Activated T-cell treated with anti-CD3 and anti-CD28 coated beads, Interleukin-2, amount 50 U/mL, for 24 hours (primary cell): ENCODE measurements at regions not wholly inside any gene's neighbourhood (a gene's known extent, or its start where the extent isn't known, plus 50 kb on each side); places are given as distances from the start of the nearest gene placed in this dataset.

ENCODE experiments used
- DNase-seq: peaks from one replicate; pipeline ENCODE4 v3.0.0-alpha.2; 2020
- H3K27ac Mint-ChIP-seq: 2 replicates; pipeline ENCODE4 v1.8.0; 2020; ENCODE audit warnings: mild to moderate bottlenecking, mixed read lengths
- H3K27me3 Mint-ChIP-seq: 2 replicates; pipeline ENCODE4 v1.8.0; 2020; ENCODE audit warnings: mixed read lengths
- H3K36me3 Mint-ChIP-seq: 2 replicates; pipeline ENCODE4 v1.8.0; 2020; ENCODE audit warnings: low read depth, mixed read lengths
- H3K4me1 Mint-ChIP-seq: 2 replicates; pipeline ENCODE4 v1.8.0; 2020; ENCODE audit warnings: low read depth, mixed read lengths
- H3K4me3 Mint-ChIP-seq: 2 replicates; pipeline ENCODE4 v1.8.0; 2020; ENCODE audit warnings: mild to moderate bottlenecking, moderate library complexity, mixed read lengths
- H3K9me3 Mint-ChIP-seq: 2 replicates; pipeline ENCODE4 v1.8.0; 2020; ENCODE audit warnings: mixed read lengths

DNA sequence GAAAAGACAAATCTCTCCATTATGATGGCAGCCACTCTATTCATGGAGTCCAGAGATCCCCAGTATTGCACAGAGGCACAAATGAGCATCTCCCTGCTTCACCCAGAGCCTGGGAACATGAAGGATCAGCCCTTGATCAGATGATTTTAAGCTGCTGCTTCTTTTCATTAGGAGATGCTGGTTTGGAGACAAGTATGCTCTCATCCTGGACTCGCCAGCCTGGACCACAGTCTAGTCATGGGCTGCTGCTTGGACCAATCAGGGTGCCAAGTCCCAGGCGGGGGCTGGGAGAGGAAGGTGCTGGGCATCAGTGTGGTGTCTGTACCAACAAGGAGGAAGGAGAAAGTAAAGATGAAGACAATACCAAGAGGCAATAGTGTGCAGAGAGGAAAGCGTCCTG, 195.7 kb upstream of the FOXQ1 start:
- H3K4me3 Mint-ChIP-seq, result no peak overlapping the region
- H3K27ac Mint-ChIP-seq, result no peak overlapping the region
- peaks cover 43% of the 10 kb centered on the region for H3K27me3 Mint-ChIP-seq
- H3K36me3 Mint-ChIP-seq, result no peaks in the 10 kb centered on the region
- H3K4me1 Mint-ChIP-seq, result no peaks in the 10 kb centered on the region
- no peaks in the 10 kb centered on the region for H3K9me3 Mint-ChIP-seq
- DNase-seq, result no peak

DNA sequence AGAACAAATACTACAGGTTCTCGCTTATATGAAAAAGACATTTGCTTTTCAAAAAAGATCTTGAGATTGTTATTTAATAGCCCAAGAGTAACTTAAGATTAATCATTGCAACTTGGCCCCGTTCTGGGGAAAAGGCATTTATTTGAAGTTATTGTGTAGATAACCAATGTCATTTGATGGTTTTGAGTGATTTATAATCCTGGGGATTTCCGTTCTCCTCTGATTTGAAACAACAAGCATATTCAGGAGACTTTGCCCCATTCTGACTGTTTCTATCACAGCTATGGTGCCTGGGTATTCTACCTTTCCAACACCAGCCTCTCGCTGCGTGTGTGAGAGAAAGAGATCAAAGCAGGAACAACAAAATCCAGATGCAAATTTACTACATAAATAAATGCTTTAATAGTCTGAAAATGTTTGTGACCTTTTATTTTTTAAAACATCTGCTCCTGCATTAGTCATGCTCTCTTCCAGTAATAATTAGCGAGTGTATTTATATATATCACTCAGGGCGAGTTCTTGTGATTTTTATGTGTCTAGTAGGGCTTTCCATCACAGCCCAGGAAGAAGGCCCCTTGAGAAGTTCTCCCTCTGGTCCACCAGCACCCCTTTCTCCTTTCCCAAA, 197.9 kb upstream of the FOXQ1 start:
- Mint-ChIP-seq H3K36me3 (no peaks in the 10 kb centered on the region), H3K4me3 (no peak overlapping the region), H3K9me3 (no peaks in the 10 kb centered on the region), H3K27ac (no peak overlapping the region), H3K27me3 (peaks cover 42% of the 10 kb centered on the region), H3K4me1 (no peaks in the 10 kb centered on the region)
- no peak for DNase-seq

DNA sequence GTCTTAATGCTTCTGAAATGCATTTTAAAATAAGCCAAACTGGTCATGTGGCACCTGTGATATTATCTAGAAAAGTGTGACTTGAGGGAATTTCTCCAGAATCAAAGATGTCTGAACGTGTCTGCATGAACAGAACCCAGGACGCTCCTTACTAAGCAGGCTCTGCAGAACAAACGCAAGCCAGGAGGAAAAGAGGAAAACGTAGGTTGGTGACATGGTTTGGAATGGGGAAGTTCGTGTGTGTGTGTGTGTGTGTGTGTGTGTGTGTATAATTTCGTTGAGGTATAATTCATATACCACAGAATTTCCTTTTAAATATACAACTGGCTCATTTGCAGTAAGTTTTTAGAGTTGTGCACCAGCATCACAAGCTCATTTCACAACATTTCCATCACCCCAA, 200.5 kb upstream of the FOXQ1 start:
- H3K4me1 Mint-ChIP-seq, result no peaks in the 10 kb centered on the region
- H3K27ac Mint-ChIP-seq, result no peak overlapping the region
- H3K36me3 Mint-ChIP-seq, result no peaks in the 10 kb centered on the region
- peaks cover 46% of the 10 kb centered on the region for H3K27me3 Mint-ChIP-seq
- DNase-seq, result no peak
- no peaks in the 10 kb centered on the region for H3K9me3 Mint-ChIP-seq
- no peak overlapping the region for H3K4me3 Mint-ChIP-seq

DNA sequence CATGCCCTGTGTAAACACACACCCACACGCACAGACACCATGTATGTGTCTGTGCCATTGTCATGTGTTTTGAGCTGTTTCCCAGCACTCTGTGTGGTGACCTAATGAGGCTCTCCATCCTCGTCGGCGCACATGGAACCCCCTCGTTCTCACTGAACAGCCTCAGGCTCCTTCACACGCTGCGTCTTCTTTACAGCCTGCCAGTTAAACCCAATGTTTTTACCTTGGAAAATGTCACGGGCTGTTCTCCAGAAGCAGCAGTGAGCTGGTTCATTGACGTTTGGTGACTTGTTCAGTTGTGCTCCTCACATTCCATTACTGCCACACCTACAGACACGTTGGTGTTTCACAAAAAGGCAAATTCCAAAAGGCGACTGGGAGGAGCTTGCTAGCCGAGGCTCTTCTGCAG, 201.0 kb upstream of the FOXQ1 start:
- DNase-seq, result no peak
- no peaks in the 10 kb centered on the region for H3K4me1 Mint-ChIP-seq
- H3K36me3 Mint-ChIP-seq, result no peaks in the 10 kb centered on the region
- H3K4me3 Mint-ChIP-seq, result no peak overlapping the region
- H3K27me3 Mint-ChIP-seq, result peaks cover 44% of the 10 kb centered on the region
- no peak overlapping the region for H3K27ac Mint-ChIP-seq
- no peaks in the 10 kb centered on the region for H3K9me3 Mint-ChIP-seq

DNA sequence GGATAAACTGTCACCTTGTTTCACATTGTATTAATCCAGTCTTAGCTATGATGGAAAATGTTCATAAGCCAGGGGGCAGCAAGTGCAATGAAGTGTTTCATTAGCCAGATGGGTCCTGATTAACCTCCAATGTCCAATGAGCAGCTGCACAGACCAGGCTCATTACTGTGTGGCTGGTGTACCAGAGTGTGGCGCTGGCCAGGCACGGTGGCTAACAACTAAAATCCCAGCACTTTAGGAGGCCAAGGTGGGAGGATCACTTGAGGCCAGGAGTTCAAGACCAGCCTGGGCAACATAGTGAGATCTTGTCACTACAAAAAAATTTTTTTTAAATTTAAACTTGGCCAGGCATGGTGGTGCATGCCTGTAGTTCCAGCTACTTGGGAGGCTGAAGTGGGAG, 201.7 kb upstream of the FOXQ1 start:
- Mint-ChIP-seq H3K4me1 (no peaks in the 10 kb centered on the region), H3K4me3 (no peak overlapping the region), H3K27ac (no peak overlapping the region), H3K27me3 (peaks cover 38% of the 10 kb centered on the region), H3K9me3 (no peaks in the 10 kb centered on the region), H3K36me3 (no peaks in the 10 kb centered on the region)
- no peak for DNase-seq

DNA sequence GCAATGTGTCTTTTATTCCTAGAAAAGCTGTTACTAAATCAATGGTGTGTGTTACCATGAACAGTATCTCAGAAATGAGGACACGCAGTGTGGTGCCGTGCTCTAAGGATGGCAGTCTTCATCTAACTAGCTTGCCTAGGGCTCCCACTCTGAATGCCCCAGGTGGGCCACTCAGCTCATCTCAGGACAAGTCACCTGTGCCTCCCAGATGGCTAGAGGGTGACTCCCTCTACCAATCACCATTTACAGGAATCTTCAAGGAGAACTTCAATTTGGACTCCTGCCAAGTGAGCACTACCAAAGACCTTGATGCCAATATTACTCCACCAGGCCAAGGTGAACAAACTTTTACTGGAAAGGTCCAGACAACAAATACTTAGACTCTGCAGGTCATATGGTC, 202.8 kb upstream of the FOXQ1 start:
- H3K4me3 Mint-ChIP-seq, result no peak overlapping the region
- no peaks in the 10 kb centered on the region for H3K4me1 Mint-ChIP-seq
- H3K36me3 Mint-ChIP-seq, result no peaks in the 10 kb centered on the region
- no peak overlapping the region for H3K27ac Mint-ChIP-seq
- DNase-seq, result no peak
- H3K27me3 Mint-ChIP-seq, result peaks cover 36% of the 10 kb centered on the region
- no peaks in the 10 kb centered on the region for H3K9me3 Mint-ChIP-seq

DNA sequence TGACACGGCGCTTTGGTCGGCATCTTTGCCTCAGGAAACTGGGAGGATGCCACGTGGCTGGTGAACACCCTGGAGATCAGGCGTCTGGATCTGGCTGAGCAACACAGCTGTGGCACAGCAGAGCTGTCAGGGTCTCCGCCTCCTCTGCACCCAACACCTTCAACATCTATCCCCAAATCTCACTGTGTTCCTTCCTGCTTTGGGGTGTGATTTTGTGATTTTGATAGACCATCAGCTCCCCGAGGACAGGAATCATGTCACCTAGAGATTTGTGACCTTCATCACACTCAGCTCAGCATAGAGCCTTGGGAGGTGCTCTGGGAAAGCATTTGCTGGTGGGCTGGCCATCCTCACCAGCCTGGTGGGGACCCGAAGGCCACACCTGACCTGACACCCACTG, 203.7 kb upstream of the FOXQ1 start:
- H3K36me3 Mint-ChIP-seq, result no peaks in the 10 kb centered on the region
- no peaks in the 10 kb centered on the region for H3K4me1 Mint-ChIP-seq
- H3K9me3 Mint-ChIP-seq, result no peaks in the 10 kb centered on the region
- no peak overlapping the region for H3K27ac Mint-ChIP-seq
- H3K4me3 Mint-ChIP-seq, result no peak overlapping the region
- DNase-seq, result no peak
- peaks cover 42% of the 10 kb centered on the region for H3K27me3 Mint-ChIP-seq

DNA sequence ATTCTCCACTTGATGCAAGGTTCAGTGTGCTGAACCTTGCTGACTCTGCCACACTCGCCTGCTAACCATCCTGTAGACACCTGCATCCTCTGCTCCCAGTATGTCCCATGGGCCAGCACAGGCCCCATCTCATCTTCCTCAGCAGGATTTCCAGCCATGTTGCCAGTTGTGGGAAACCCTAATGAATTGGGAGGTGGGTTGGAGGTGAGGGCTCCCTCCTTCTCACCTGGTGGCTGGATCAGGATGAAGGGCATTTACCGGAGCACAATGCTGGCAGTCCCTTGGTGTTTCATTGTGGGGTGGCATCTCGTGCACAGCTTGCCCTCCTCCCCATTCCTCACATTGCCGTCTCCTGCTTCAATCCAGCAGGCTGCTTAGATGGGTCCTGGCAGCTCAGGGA, 204.3 kb upstream of the FOXQ1 start:
- H3K9me3 Mint-ChIP-seq, result no peaks in the 10 kb centered on the region
- no peak for DNase-seq
- peaks cover 37% of the 10 kb centered on the region for H3K27me3 Mint-ChIP-seq
- no peaks in the 10 kb centered on the region for H3K4me1 Mint-ChIP-seq
- H3K4me3 Mint-ChIP-seq, result no peak overlapping the region
- no peak overlapping the region for H3K27ac Mint-ChIP-seq
- no peaks in the 10 kb centered on the region for H3K36me3 Mint-ChIP-seq

DNA sequence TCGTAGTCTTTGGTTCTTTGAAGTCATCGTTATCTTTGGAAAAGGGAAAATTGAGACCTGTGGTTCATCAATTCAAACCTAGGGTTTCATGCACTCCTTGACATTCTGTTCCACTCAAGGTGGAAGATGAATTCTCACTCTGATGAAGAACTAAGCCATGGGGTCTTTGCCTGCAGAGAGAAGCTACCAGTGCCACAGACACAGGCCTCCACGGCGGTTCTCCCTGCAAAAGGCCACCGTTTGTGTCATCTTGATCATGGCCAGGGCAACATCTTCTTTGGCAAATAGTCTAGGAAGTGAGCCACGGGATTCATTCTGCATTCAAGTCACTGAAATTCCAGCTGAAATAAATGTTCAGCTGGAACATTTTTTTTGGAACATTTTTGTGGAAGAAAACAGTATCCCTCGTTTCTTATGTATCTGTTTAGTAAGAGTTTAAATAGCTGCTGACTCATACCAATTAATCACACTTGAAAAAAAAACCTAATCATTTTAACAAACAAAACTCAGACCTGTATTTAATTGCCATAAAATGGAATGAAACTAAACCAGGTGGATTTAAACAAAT, 206.0 kb upstream of the FOXQ1 start:
- no peak overlapping the region for H3K27ac Mint-ChIP-seq
- peaks cover 36% of the 10 kb centered on the region for H3K27me3 Mint-ChIP-seq
- H3K36me3 Mint-ChIP-seq, result no peaks in the 10 kb centered on the region
- DNase-seq, result no peak
- H3K4me3 Mint-ChIP-seq, result no peak overlapping the region
- H3K9me3 Mint-ChIP-seq, result no peaks in the 10 kb centered on the region
- H3K4me1 Mint-ChIP-seq, result no peaks in the 10 kb centered on the region

DNA sequence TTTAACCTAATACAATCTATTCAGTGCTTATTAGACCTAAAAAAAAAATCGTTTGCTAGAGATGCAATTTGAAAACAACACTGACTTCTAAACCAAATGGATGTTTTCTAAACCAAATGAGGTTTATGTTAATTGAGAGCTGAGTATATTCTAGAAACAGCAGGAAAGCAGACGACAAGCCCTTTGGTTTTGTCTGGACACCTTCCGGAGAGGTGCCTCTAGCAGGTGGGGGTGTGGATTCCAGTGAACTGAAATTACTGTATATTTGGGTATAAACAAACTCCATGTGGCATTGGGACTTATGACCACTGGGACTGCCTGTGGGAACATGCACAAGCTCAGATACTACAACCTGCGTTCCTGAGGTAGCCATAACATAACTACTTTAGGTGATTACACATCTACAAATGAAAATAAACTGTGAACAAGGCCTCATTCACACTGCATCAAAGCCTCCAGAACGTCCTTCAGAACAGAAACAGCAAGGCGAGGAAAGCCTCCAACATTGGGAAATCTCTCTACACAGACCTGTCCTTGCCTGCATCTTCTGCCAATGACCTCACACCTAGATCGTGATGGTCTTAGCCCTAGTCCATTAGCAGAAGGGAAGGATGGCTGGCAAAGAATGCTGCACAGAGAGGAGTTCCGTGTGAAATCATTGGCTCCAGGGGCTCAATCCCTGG, 206.8 kb upstream of the FOXQ1 start:
- Mint-ChIP-seq H3K27me3 (peaks cover 44% of the 10 kb centered on the region), H3K4me1 (no peaks in the 10 kb centered on the region), H3K9me3 (no peaks in the 10 kb centered on the region), H3K27ac (no peak overlapping the region), H3K36me3 (no peaks in the 10 kb centered on the region), H3K4me3 (no peak overlapping the region)
- DNase-seq, result no peak

DNA sequence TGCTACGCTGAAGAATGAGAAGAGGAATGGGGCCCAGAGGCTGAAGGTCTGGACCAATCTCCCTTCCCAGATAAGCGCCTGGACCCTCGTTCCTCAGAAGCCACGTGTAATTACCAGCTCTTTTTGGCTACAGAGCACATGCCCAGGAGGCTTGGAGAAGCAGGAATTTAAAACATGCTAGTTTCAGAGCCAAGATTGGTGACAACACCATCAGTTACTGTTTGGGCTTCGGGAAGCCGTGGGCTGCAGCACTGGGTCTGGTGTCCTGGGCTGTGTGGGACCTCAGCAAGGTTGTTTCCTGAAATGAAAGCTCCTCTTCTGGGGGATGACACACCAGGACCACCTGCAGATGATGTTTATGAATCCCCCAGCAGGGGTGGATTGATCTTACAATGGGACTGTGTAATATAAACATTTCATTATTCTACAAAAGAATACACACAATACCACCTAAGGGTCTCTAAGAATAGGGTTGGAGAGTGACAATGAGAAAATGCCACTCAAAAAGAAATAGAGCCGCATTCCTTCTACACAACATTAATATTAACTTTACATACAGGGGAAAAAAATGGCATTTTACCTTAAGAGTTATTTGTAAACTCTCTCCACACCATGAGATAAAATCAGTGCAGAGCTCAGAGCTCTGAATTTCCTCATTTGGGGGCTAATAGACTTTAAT, 207.8 kb upstream of the FOXQ1 start:
- Mint-ChIP-seq H3K4me3 (no peak overlapping the region), H3K36me3 (no peaks in the 10 kb centered on the region), H3K27ac (no peak overlapping the region), H3K9me3 (no peaks in the 10 kb centered on the region), H3K4me1 (no peaks in the 10 kb centered on the region), H3K27me3 (peaks cover 54% of the 10 kb centered on the region)
- no peak for DNase-seq

DNA sequence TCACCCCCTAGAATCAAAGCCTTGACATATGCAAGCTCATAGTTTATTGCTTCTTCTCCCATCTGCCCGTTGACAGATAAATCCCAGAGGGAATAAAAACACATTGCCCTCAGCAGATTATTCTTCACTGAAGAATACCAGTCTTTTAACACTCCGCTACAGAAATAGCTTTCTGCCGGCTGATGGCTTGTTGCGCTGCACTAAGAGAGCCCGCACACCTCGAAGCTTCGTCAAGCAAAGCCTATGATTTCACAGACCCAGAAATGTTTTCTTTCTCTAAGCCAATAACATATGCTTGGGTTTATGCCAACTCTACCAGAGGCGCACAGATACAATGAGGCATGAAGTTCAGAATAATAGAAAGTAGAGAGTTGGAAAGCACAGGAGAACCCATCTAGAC, 208.9 kb upstream of the FOXQ1 start:
- Mint-ChIP-seq H3K9me3 (no peaks in the 10 kb centered on the region), H3K4me3 (no peak overlapping the region), H3K27me3 (peaks cover 51% of the 10 kb centered on the region), H3K4me1 (no peaks in the 10 kb centered on the region), H3K27ac (no peak overlapping the region), H3K36me3 (no peaks in the 10 kb centered on the region)
- DNase-seq, result no peak

DNA sequence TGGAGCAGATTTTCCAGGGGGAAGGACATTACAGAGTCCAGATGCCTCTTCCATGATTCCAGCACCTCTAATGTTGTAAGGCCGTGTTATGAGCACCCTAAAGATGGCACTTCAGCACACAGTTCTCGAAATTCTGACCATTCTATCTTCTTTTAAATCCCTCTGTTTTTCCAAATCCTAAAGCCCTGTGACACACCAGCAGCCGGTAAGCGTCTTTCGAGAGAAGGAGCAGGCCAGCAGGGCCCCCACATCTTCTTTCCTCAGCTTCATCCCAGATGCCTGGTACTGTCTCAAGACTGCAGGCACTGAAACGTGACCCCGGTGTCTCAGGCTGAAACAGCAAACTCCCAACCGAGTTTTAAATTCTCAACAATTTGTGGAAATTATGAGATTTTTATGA, 211.6 kb upstream of the FOXQ1 start:
- peaks cover 43% of the 10 kb centered on the region for H3K27me3 Mint-ChIP-seq
- H3K9me3 Mint-ChIP-seq, result peaks cover 2% of the 10 kb centered on the region
- DNase-seq, result no peak
- no peak overlapping the region for H3K27ac Mint-ChIP-seq
- H3K36me3 Mint-ChIP-seq, result no peaks in the 10 kb centered on the region
- H3K4me1 Mint-ChIP-seq, result no peaks in the 10 kb centered on the region
- H3K4me3 Mint-ChIP-seq, result no peak overlapping the region

DNA sequence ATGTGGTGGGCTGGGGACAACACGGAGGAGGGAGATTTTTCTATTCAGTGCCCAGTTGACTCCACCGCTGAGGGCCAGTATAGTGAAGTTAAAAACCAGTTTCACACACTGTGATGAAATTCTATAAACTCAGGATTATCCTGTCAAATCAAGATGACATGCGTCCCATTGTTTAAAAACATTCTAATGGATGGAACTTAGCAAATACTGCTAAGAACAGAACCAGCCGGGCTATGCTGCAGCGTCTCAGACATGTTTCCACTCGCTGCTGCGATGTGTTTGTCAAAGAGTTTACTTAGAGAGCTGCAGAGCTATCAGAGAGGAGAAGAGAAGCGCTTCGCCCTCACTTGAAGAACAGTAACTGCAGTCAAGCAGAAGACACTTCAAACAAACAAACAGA, 212.6 kb upstream of the FOXQ1 start:
- no peak for DNase-seq
- Mint-ChIP-seq H3K27ac (no peak overlapping the region), H3K4me3 (no peak overlapping the region), H3K27me3 (peaks cover 37% of the 10 kb centered on the region), H3K9me3 (peaks cover 2% of the 10 kb centered on the region), H3K4me1 (no peaks in the 10 kb centered on the region), H3K36me3 (no peaks in the 10 kb centered on the region)
